GM12872 (cell line): ENCODE measurements at regions not wholly inside any gene's neighbourhood (a gene's known extent, or its start where the extent isn't known, plus 50 kb on each side); places are given as distances from the start of the nearest gene placed in this dataset.

Experiments
- TF ChIP-seq, protein P1 (sequence below): IDR thresholded peaks from 3 replicates; pipeline ENCODE4 v1.5.1; 2011; ENCODE audit warnings: low read depth, mild to moderate bottlenecking, low read length, moderate library complexity; ENCODE audit not compliant: insufficient read depth

DNA sequence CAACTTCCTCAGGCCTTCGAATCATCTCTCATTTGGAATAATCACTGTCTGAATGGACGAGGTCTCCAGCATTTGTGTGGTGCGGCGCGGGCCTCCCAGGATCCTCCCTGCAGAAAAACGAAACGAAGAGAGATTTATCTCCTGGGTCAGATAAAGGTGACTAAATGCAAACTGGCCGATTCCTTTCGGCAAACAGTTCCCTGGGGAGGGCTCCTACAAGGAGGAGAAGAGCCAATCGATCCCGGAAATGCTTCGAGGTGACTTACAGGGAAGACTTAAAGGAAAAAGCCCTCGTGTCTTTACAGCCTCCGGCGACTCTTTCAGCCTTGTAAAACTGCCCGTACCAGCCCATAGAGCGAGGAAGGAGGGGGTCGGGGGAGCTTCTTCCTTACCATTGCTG is 126.5 kb downstream of the MIAT start:
- TF ChIP-seq, protein P1, sequence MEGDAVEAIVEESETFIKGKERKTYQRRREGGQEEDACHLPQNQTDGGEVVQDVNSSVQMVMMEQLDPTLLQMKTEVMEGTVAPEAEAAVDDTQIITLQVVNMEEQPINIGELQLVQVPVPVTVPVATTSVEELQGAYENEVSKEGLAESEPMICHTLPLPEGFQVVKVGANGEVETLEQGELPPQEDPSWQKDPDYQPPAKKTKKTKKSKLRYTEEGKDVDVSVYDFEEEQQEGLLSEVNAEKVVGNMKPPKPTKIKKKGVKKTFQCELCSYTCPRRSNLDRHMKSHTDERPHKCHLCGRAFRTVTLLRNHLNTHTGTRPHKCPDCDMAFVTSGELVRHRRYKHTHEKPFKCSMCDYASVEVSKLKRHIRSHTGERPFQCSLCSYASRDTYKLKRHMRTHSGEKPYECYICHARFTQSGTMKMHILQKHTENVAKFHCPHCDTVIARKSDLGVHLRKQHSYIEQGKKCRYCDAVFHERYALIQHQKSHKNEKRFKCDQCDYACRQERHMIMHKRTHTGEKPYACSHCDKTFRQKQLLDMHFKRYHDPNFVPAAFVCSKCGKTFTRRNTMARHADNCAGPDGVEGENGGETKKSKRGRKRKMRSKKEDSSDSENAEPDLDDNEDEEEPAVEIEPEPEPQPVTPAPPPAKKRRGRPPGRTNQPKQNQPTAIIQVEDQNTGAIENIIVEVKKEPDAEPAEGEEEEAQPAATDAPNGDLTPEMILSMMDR, result no peak

DNA sequence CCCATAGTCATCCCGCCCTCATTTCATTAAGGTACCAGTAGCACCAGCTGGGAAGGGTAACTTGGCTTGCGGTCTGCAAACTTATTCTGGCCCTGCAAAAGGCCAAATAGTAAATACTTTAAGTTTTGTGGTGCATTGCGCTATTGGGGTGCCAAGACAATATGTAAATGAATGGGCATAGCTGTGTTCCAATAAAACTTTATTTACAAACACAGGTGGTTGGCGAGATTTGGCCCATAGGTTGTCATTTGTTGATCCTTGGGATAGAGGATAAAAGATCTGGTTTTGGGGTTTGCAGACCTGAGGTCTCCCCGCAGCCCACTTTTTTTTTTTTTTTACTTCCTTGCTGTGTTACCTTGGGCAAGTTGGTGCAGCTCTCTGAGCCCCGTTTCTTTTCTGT is 127.4 kb downstream of the MIAT start:
- TF ChIP-seq, protein P1, result no peak

DNA sequence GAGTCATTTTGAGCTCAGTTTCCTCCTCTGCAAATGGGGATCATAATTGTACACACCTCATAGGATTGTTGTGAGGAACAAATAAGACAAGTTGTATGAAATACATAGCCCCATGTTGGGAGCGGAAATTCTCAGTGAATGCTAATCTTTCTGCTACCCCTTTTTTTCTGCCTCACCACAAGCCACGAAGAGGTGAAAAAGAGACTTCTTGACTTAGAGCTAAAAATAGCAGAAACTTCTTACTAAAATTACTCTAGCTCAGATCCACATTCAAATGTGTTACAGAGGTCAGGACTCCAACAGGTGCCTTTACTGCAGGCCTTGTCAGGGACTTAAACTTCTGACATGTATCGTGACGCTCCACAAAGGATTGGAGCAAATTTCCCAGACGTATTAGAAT is 128.5 kb downstream of the MIAT start:
- TF ChIP-seq, protein P1, result no peak

DNA sequence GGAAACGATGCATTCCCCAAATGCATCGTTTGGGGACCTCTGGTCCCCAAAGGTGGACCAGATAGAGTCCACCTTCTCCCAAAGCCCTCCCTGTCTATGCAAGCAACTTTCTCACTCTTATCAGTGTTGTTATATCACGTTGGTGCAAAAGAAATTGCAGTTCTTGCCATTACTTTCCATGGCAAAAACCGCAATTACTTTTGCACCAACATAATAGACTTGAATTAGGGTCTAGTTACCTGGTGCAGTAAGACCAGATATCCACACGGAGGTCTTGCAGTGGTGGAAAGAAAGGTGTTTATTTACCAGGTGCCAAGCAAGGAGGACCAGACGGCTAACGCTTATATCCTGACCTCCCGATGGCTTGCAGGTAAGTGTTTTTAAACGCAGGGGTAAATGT is 129.0 kb downstream of the MIAT start:
- TF ChIP-seq, protein P1, result no peak

DNA sequence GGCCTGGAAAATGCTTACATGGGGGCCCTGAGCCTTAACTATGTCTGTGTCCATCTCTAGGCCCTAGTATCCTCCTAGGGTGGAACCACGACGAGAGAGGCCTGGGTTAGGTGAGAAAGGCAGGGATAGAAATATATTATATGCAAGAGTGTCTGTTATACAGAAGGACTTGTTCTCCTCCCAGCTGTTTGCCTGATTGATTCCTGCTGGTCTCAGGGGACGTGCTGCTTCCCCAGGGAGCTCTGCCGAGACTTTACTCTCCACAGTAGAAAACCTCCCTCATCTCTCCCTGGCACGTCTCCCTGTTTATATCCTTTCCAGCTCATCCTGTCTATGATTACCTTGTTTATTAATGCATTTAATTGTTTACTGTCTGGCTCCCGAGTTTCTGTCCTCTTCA is 132.6 kb downstream of the MIAT start:
- TF ChIP-seq, protein P1, result no peak

DNA sequence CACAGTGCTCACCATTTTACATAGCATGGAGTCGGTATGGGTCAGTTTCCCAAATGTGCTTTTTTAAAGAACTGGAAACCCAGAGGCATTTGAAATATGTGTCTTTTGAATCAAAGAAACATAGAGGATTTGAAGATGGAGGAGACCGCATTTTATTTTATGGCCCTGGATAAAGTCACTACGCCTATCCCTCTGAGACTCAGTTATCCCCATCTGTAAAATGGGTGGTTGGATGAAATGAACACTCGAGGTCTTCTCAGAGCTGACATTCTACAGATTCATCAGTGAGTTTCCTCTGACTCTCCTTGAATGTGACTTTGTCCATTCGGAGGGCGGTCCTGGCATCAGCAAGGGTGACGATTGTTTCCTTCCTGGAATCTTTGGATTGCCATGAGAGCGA is 135.1 kb downstream of the MIAT start:
- TF ChIP-seq, protein P1, result no peak

DNA sequence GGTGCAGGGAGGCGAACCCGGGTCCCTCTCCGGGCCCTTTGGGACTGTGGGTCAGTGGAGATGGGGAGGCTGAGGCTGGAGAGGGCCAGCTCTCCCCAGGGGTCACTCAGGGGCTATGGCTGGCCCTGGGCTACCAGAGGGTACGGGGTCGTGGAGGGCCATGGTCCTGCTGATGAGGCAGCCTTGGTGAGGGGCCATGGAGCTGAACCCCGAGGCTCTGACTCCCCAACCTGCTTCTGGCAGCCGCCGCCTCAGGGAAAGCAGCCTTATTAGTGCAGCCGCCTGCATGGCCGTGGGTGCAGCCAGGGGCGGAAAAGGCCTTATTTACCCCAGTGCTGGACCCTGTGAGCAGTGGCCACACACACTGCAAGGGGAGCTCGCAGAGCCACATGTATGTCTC is 139.4 kb downstream of the MIAT start:
- TF ChIP-seq, protein P1, result no peak

DNA sequence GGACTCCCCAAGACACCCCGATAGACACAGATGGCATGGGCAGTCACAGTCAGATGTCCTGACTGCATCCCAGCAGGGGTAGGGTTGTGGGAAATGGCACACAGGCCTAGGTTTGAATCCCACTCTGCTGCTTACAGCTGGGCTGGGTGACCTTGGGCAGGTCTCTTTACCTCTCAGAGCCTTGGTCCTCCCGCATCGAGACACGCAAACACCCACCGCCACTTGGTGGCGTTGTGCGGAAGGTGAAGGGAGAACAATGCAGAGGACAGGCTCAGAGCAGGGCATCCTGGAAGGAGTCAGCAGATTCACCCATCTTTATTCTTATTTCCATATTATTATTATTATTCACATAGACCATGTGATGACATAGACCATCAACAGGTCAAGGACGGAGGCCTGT is 140.5 kb downstream of the MIAT start:
- TF ChIP-seq, protein P1, result no peak
